DOHH2 (cell line): ENCODE measurements at regions not wholly inside any gene's neighbourhood (a gene's known extent, or its start where the extent isn't known, plus 50 kb on each side); places are given as distances from the start of the nearest gene placed in this dataset.
"Not testable (repeated sequence)": the region's sequence is repeated elsewhere in the genome, so short reads cannot be mapped to it uniquely, and the experiment has no call there.

ENCODE experiments used
- H3F3A ChIP-seq: fragments of 200-600 bp; sonication (generic), shearing (Covaris generic); 2 replicates; pipeline ENCODE4 v1.6.0; 2016; ENCODE audit warnings: antibody characterized with exemption, mild to moderate bottlenecking; ENCODE audit not compliant: control insufficient read depth, insufficient read depth
- H3K27ac ChIP-seq: fragments of 200-600 bp; sonication (generic); 2 replicates; pipeline ENCODE4 v1.5.1; 2014; ENCODE audit warnings: low read depth, mild to moderate bottlenecking, low read length, moderate library complexity
- H3K27me3 ChIP-seq: fragments of 200-600 bp; sonication (generic); 2 replicates; pipeline ENCODE4 v1.6.1; 2014; ENCODE audit warnings: mild to moderate bottlenecking, low read length, mixed read lengths; ENCODE audit not compliant: control insufficient read depth
- H3K36me3 ChIP-seq: fragments of 200-600 bp; sonication (generic); 2 replicates; pipeline ENCODE4 v1.6.1; 2014; ENCODE audit warnings: mild to moderate bottlenecking, low read length, moderate library complexity, mixed read lengths; ENCODE audit not compliant: control insufficient read depth
- H3K4me1 ChIP-seq: fragments of 200-600 bp; sonication (generic); 2 replicates; pipeline ENCODE4 v1.6.1; 2014; ENCODE audit warnings: mild to moderate bottlenecking, low read length, mixed read lengths; ENCODE audit not compliant: control insufficient read depth
- H3K4me2 ChIP-seq: fragments of 200-600 bp; sonication (generic); 2 replicates; pipeline ENCODE4 v1.6.0; 2014; ENCODE audit warnings: mild to moderate bottlenecking, low read length, moderate library complexity
- H3K4me3 ChIP-seq: fragments of 200-600 bp; sonication (generic); 2 replicates; pipeline ENCODE4 v1.5.1; 2014; ENCODE audit warnings: mild to moderate bottlenecking, low read length, mixed read lengths
- H3K79me2 ChIP-seq: fragments of 200-600 bp; sonication (generic); 2 replicates; pipeline ENCODE4 v1.6.1; 2014; ENCODE audit warnings: mild to moderate bottlenecking, low read length, mixed read lengths; ENCODE audit not compliant: control insufficient read depth
- H3K9me2 ChIP-seq: fragments of 200-600 bp; sonication (generic); replicated peaks from 2 replicates; pipeline ENCODE4 v1.6.1; 2014; ENCODE audit warnings: mild to moderate bottlenecking, low read length, mixed read lengths; ENCODE audit not compliant: control insufficient read depth
- H3K9me3 ChIP-seq: fragments of 200-600 bp; sonication (generic); 2 replicates; pipeline ENCODE4 v1.6.1; 2014; ENCODE audit warnings: antibody characterized with exemption, low read length, mixed read lengths; ENCODE audit not compliant: control insufficient read depth, insufficient read depth
- H4K20me1 ChIP-seq: fragments of 200-600 bp; sonication (generic); 2 replicates; pipeline ENCODE4 v1.6.0; 2014; ENCODE audit warnings: low read depth, mild to moderate bottlenecking, antibody characterized with exemption, low read length, moderate library complexity; ENCODE audit not compliant: control insufficient read depth, insufficient read depth
- EZH2phosphoT487 ChIP-seq: fragments of 200-600 bp; sonication (generic); IDR thresholded peaks from 2 replicates; pipeline ENCODE4 v1.6.1; 2017; ENCODE audit warnings: borderline replicate concordance, mild to moderate bottlenecking, antibody characterized with exemption, low read length, moderate library complexity, mixed read lengths
- TF ChIP-seq, protein P1 (sequence below): fragments of 200-600 bp; sonication (generic); IDR thresholded peaks from one replicate; pipeline ENCODE4 v1.5.1; 2014; ENCODE audit warnings: antibody characterized with exemption, mild to moderate bottlenecking, low read depth, low read length; ENCODE audit not compliant: poor library complexity, severe bottlenecking

DNA sequence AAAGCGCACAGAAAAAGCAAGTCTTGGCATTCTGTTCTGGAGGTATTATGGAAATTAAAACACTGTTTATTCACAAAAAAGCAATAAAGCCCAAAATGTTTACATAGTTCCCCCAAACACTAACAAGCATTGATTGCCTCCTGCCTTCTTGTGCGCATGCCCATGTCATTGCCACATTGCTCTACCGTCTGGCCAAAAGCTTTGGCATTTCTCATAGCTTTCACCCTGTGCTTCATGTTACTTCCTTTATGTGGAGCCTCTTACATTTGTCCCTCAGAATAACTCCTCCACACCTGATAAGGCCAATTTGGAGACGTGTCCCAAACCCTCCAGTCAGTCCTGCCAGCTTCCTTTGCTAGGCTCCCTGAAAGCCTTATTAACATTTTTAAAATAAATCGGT is 680.8 kb downstream of the GBE1 start:
- H4K20me1 ChIP-seq = no peaks in the 10 kb centered on the region
- TF ChIP-seq EZH2phosphoT487 = no peak
- TF ChIP-seq, protein P1, sequence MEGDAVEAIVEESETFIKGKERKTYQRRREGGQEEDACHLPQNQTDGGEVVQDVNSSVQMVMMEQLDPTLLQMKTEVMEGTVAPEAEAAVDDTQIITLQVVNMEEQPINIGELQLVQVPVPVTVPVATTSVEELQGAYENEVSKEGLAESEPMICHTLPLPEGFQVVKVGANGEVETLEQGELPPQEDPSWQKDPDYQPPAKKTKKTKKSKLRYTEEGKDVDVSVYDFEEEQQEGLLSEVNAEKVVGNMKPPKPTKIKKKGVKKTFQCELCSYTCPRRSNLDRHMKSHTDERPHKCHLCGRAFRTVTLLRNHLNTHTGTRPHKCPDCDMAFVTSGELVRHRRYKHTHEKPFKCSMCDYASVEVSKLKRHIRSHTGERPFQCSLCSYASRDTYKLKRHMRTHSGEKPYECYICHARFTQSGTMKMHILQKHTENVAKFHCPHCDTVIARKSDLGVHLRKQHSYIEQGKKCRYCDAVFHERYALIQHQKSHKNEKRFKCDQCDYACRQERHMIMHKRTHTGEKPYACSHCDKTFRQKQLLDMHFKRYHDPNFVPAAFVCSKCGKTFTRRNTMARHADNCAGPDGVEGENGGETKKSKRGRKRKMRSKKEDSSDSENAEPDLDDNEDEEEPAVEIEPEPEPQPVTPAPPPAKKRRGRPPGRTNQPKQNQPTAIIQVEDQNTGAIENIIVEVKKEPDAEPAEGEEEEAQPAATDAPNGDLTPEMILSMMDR = no peak
- no peaks in the 10 kb centered on the region for H3K79me2 ChIP-seq
- H3F3A ChIP-seq = no peaks in the 10 kb centered on the region
- no peak overlapping the region for H3K4me2 ChIP-seq
- no peak overlapping the region for H3K4me3 ChIP-seq
- H3K27ac ChIP-seq = no peak overlapping the region
- no peaks in the 10 kb centered on the region for H3K4me1 ChIP-seq
- H3K27me3 ChIP-seq = no peaks in the 10 kb centered on the region
- H3K36me3 ChIP-seq = no peaks in the 10 kb centered on the region
- no peaks in the 10 kb centered on the region for H3K9me2 ChIP-seq
- H3K9me3 ChIP-seq = no peaks in the 10 kb centered on the region

DNA sequence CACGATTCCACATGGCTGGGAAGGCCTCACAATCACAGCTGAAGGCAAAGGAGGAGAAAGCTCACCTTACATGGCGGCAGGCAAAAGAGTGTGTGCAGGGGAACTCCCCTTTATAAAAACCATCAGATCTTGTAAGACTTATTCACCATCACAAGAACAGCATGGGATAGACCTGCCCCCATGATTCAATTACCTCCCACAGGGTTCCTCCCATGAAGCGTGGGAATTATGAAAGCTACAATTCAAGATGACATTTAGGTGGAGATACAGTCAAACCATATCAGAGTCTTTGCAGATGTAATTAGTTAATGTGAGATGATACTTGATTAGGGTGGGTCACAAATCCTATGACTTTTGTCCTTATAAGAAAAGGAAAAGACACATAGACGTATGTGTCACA is 688.9 kb downstream of the GBE1 start:
- no peaks in the 10 kb centered on the region for H3K36me3 ChIP-seq
- H3F3A ChIP-seq = no peaks in the 10 kb centered on the region
- TF ChIP-seq EZH2phosphoT487 = no peak
- TF ChIP-seq, protein P1 = no peak
- H3K4me2 ChIP-seq = no peak overlapping the region
- H4K20me1 ChIP-seq = no peaks in the 10 kb centered on the region
- no peaks in the 10 kb centered on the region for H3K79me2 ChIP-seq
- no peaks in the 10 kb centered on the region for H3K27me3 ChIP-seq
- no peaks in the 10 kb centered on the region for H3K9me2 ChIP-seq
- H3K4me1 ChIP-seq = no peaks in the 10 kb centered on the region
- no peak overlapping the region for H3K4me3 ChIP-seq
- H3K9me3 ChIP-seq = no peaks in the 10 kb centered on the region
- H3K27ac ChIP-seq = no peak overlapping the region

DNA sequence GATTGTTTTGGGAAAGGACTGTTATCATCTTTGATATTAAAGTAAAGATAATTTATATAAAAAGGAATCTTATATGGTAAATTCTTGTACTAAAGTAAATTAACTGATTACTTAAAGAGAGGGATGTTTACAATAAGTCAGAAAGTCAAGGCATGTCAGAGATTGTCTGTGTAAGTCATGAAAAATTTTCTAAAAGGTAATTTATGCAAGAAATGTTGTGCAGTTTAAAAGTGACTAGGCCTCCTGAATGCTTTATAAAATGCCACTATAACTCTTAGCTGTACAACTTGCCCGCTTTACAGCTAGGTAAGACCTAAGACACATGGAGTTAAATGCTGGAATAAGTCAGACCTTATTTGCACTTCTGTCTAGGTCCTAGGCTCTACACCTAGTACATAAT is 692.9 kb downstream of the GBE1 start:
- Histone ChIP-seq H3K27ac (no peak overlapping the region), H3K27me3 (no peaks in the 10 kb centered on the region), H3K9me2 (no peaks in the 10 kb centered on the region), H4K20me1 (no peaks in the 10 kb centered on the region), H3K4me1 (no peaks in the 10 kb centered on the region), H3F3A (no peaks in the 10 kb centered on the region), H3K36me3 (no peaks in the 10 kb centered on the region), H3K4me3 (no peak overlapping the region), H3K79me2 (no peaks in the 10 kb centered on the region), H3K9me3 (no peaks in the 10 kb centered on the region), H3K4me2 (no peak overlapping the region)
- TF ChIP-seq, protein P1 = no peak
- no peak for TF ChIP-seq EZH2phosphoT487

DNA sequence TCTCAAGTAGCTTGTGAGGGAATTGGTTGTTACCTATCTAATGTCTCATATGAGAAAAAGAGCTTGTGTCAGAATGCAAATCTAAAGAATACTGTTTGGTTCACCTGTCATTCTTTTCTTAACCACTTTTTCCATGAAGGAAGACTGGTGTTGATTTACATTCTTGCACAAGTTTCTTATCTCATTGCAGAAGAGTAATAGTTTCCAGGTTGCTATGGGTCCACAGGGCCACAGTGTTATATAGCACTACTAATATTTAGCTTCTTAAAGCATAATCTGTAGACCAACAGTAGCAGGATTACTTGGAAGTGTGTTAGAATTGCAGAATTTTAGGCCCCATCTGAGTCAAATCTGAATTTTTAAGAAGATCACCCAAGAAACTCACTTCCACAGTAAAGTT is 697.5 kb downstream of the GBE1 start:
- TF ChIP-seq EZH2phosphoT487 = no peak
- TF ChIP-seq, protein P1 = no peak
- no peak overlapping the region for H3K4me3 ChIP-seq
- H3F3A ChIP-seq = no peaks in the 10 kb centered on the region
- H3K27ac ChIP-seq = no peak overlapping the region
- H3K4me2 ChIP-seq = no peak overlapping the region
- no peaks in the 10 kb centered on the region for H3K36me3 ChIP-seq
- no peaks in the 10 kb centered on the region for H3K79me2 ChIP-seq
- H3K9me3 ChIP-seq = no peaks in the 10 kb centered on the region
- H3K27me3 ChIP-seq = no peaks in the 10 kb centered on the region
- H3K4me1 ChIP-seq = no peaks in the 10 kb centered on the region
- no peaks in the 10 kb centered on the region for H4K20me1 ChIP-seq
- no peaks in the 10 kb centered on the region for H3K9me2 ChIP-seq

DNA sequence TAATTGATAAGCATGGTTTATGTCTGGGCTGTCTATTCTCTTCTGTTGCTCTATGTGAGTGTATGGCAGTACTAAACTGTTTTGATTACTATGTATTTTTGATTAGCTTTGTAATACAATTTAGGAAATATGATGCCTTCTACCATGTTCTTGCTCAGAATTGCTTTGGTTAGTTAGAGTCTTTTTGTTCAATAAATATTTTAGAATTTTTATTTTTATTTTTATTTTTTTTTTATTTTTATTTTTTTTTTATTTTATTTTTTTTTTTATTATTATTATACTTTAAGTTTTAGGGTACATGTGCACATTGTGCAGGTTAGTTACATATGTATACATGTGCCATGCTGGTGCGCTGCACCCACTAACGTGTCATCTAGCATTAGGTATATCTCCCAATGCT is 710.3 kb downstream of the GBE1 start:
- not testable (repeated sequence) for H3K4me2 ChIP-seq, H3K36me3 ChIP-seq, H3F3A ChIP-seq, H3K4me1 ChIP-seq, H3K4me3 ChIP-seq, H4K20me1 ChIP-seq, H3K9me2 ChIP-seq, H3K79me2 ChIP-seq, H3K9me3 ChIP-seq, H3K27me3 ChIP-seq, H3K27ac ChIP-seq
